ENCODE measurements at regions not wholly inside any gene's neighbourhood (a gene's known extent, or its start where the extent isn't known, plus 50 kb on each side); places are given as distances from the start of the nearest gene placed in this dataset.

- TF ChIP-seq CTCF (conservative IDR thresholded peaks at IDR 0.05; ENCODE audit: low read depth, low read length) = peak; percentile 67
- TF ChIP-seq EZH2 (IDR thresholded peaks at IDR 0.05; ENCODE audit: borderline replicate concordance, low read depth, low read length, poor library complexity, severe bottlenecking) = no peak
Measured at GRCh38 chr3:176663837-176664831, 533.1 kb downstream of the TBL1XR1 start.
